ENCODE measurements at regions not wholly inside any gene's neighbourhood (a gene's known extent, or its start where the extent isn't known, plus 50 kb on each side); places are given as distances from the start of the nearest gene placed in this dataset.

GRCh38 chr3:72186400-72186855 lies 401.5 kb upstream of the PROK2 start:
- no peak for DNase-seq

DNA sequence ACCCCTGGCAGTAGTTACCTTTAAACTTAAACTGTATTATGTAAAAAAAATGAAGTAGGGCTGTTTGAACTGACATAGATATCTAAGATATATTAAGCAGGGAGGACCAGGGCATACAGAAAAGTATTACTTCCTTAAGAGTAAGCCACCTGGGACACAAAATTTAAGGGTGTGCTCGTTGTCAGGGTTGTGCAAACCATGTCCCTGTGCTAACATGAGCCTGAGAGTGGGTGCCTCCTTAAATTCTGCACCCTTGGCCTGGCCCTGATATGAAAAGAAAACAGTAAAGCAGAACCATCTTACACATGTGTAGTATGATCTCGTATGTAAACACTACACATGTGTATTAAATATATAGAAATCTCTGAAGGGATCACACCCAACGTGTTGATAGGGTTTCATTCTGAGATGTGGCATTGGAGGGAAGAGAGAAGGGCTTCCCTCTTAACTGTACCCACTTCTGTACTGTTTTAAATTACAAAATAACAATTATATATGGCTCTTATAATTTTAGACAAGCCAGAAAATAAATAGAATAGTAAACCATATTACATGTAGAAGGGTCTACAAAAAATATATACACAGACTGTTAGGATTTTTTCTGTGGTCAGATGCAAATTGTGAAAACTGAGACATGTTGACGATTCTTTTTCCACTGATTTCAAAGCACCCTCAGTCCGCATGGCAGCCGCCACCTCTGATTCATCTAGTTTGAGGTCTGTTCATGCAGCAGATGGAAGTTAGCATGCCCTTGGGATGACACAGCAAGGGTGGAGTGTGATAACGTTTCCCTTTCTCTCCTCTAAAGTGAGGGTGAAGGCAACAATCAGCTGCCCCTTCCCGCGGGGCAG lies 400.8 kb upstream of the PROK2 start:
- DNase-seq: peak; percentile 41

DNA sequence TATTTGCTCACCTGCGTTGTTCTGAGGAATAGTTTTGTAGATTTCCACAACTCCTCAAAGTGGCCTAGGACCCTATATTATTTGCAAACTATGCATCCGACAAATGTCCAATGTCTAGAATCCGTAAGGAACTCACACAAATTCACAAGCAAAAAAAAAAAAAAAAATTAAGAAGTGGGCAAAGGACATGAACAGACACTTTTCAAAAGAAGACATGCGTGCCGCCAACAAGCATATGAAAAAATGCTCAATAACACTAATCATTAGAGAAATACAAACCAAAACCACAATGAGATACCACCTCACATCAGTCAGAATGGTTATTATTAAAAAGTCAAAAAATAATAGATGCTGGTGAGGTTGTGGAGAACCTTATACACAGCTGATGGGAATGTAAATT lies 398.5 kb upstream of the PROK2 start:
- DNase-seq: no peak

DNA sequence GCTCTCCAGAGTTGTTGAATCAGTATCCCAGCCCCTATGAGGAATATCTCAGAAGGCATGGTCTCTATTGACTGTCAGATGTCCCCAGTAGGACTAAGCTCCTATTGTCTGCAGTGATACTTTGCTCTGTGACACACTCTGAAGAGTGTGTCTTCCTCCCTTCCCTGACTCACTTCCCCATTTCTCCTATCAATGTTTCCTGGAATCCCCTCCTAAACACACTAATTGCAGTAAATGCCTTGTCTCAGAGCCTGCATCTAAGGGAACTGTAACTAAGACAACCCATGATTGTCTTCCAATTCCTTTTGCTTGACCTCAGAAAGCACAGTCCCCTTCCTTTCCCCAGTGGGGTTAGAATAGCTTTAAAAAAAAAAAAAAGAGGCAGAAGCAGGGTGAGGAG lies 397.3 kb upstream of the PROK2 start:
- DNase-seq: no peak

DNA sequence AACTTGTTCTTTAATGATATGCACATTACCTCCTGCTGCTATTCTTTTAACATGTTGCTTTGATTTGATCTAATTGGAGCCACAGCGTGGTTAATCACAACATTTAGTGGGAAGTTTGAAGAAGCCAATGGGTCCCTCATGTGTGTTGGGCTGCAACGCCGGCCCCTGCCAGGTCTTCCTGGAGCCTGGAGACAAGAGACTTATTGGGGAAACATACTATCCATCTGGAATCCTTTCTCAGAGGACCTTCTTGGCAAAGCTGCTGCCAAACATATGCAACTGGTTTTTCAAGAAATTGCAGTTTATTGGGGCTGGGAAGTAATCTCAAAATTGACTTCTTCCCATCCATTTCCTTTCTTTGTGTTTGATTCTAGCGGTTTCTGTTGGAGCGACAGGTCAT lies 396.3 kb upstream of the PROK2 start:
- DNase-seq: no peak

DNA sequence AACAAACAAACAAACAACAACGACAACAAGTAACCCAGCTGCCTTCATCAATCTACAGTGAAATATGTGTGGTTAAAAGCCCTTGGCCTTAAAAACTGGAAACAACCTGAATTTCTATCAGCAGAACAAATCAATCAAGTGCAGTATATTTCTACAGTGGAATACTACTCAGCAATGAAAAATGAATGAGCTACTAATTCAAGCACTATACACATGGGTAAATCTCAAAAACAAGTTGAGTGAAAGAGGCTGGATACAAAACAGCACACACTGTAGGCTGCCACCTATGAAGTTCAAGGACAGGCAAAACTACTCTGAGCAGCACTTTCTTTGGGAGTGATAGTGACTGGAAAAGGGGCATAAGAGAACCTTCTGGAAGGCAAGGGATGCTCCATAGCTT lies 395.5 kb upstream of the PROK2 start:
- no peak for DNase-seq

DNA sequence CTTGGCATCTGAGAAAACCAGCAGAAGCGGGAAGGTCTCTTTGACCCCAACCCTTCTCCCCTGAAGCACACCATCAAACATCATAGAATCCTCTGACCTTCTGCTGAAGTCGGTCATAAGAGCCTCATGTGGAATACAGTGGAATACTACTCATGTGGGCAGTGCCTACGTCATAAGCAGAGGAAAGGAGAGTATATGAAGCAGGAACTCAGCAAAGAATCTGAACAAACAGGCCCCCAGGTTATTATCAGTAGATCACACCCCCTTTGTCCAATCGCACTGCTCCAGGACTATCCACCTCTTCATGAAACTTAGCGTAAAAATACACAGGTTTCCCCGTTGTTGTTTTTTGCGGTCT lies 394.1 kb upstream of the PROK2 start:
- no peak for DNase-seq

DNA sequence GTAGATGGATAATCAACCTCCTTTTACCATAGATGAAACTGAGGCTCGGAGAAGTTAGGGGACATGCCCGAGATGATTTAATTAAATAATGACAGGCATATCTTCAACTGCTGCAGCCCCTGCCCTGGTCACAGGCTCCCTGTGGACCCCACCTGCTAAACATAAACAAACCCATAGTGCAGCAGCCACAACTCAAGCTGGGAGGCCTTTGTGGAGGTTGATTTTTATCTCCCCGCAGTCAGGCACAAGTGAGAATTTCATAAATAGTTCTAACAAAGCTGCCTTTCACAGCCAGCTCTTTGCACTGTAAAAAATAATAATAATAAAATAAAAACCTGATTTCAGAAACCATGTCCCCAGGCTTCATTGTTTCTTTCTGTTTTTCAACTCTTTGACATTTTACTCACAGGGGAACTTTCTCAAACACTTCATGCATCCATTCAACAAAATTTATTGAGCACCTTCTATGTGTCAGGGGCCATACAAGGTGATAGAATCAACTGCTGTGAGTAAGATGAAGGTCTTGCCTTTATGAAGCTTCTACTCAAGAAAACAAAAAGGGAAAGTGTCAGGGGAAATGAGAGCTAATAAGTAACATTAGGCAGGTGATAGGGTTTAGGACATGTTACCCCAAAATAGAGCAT lies 393.6 kb upstream of the PROK2 start:
- no peak for DNase-seq

DNA sequence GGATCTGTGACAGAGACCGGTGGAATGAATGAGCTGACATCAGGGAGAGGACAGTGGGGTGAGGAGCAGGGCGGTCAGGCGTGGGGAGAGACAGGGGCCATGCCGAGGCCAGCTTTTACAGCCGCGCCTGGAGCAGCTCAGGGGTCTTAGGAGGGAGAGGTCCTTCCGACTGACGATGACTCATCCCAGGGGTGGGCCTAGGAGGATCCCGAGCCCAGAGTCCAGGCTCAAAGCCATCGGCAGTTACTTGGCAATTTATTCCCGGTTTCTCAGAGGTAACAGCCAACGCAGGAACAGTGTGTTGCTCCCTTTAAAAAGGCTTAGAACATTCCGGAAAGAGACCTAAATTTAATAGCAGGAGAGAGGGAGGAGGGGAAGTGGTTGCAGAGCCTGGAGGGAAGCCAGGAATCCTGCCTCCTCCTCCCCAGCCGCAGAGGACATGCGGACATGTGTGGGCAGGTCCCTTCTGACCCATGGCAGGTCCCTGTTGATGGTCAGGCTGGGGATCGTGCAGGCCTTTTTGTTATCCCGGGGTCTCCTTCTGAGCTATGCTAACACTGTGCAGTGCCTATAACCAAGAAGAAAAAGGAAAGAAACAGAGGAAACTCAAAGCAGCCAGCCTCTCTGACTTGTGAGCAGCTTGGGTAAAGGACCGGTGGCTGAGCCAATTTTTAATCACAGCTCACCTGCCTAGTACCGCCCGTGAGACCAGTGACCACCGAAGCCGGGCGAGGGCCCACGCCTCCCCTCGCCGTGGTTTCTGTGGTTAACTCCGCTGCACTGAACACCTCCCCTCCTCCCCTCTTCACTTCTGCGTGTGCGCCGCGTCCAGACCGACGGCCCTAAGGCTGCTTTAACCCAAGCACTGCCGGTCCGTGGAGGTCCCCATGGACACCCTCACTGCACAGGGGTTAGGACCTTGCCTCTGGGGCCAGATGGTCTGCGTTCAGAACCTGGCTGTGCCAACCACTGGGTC lies 392.4 kb upstream of the PROK2 start:
- DNase-seq: no peak

GRCh38 chr3:72176537-72177041 lies 391.6 kb upstream of the PROK2 start:
- DNase-seq: no peak

DNA sequence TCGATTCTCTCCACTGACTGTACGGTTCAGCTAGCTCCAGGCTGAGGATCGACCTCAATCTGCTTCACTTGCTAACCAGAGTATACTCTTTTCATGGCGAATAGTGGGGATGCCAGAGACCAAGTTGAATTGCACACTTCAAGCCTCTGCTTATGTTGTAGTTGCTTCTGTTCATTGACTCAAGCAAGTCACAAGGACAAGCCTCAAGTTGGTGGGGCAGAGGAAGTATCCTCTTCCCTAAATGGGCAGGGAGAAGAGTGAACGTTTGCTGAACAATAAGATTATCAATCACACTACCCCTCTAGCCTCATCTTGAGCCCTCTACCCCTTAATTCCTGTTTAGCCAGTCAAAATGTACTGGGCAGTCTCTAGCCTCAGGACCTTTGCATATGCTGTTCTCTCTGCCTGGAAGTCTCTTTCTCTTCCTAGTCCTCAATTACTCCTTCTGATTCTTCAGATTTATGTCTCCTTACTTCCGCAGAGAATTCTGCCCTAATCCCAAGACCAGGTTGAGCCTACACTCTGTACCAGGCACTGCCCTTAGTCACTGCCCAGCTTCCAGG lies 390.4 kb upstream of the PROK2 start:
- no peak for DNase-seq

DNA sequence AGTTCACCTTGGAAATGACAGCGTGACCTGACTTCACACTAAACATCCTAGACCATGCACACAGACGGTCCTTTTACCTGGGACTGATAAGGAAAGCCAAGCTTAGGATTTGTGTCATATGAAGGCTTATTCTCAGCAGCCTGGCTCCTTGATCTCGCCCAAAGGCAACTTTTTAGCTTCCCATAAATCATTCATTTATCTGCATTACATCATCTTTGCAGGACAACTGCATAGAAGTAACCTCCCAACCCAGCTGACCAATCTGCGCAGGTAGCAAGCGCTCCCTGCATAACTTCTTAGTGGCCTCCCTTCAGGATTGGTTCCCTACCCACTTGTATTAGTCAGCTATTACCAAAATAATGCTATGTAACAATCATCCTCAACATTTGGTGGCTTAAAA lies 389.9 kb upstream of the PROK2 start:
- no peak for DNase-seq

DNA sequence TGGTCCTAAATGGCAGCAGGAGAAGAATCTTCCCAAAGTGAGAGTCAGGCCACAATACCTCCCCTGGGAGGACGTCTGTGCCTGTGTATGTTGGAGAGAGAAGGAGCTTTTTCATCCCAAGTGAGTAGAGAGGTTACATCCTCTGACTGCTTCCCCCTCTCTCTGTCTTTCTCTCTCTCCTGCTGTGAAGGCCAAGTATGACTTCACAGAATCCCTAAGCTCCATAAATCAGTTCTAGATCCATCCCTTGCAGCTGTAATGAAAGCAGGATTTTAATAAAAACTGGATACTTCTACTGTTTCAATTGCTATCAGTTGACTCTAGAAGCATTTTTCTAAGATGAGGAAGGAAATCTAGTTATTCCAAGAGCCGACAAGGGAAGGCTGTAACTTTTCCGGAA lies 389.1 kb upstream of the PROK2 start:
- DNase-seq: no peak

DNA sequence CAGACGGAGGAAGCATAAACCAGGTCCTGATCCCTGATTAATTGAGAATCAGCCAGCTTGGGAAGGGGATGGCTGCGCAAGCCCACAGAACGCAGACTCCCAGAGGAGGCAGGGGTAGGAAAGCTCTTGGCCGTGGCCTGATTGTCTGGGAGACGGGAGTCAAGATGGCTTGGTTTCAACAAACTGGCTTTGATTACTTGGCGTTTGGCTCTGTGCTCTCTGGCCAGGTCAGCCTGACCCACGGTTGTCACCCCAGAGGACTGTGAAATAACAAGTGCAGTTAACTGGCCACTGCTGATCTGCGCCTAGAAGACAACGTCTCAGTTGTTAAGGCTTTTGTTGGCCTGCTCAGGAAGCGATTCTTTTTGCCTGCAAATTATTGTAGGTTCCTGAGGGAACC lies 387.0 kb upstream of the PROK2 start:
- DNase-seq: no peak

DNA sequence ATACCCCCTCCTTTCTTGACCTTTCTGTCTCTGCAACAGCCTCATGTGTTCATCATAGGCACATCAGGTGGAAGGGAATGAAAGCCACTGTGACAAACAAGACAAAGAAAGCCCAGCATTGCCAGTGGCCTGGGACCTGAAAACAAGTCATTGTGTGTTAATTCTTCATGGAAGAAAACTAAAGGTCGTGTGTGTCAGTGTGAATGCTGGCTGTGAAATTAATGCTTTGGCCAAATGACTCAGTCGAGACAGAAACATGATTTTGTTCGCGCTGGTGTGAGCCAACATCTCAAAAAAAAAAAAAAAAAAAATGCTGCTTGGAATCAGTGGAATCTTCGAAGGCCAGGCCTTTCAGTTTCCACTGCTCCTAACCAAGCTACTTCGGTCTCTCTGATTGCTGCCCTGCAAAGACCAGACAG lies 386.5 kb upstream of the PROK2 start:
- no peak for DNase-seq

DNA sequence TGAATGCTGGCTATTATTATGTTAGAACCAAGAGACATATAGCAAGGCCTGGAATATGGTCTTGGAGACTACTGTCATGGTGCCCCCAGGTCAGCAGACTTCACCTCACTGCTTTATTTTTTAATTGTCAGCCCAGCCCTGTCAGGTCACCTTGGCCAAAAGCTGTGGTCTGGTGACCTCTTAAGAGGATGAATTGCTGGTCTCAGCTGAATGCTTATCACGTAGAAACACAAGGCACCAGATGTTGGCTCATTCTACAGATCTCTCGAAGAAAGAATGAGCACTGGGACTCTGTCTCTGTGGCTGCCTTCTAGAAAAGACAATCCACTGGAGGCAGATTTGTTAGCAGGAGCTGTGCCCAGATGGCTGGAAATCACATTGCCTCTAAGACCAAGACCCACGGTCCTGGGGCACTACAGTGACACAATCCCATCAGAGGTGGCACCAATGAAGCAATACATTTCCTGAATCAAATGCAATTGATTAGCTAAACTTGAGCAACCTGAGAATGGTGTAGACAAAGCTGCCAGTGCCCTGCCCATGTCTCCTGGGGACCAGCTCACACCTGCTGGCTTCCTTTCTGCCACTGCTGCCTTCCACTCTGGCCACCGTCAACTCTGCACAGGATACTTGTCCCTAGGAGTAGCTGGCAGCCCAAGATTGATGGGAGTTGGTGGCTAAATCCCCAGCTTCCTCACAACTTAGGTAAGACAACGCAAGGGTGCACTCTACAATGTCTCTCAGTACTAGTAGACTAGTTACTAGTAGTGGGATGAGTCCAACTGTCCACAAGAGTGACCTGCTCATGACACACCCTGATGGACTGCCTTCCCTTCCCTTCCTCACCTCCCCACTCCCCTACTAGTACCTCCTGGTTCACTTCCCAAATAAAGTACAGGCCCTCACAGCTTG lies 384.9 kb upstream of the PROK2 start:
- no peak for DNase-seq

DNA sequence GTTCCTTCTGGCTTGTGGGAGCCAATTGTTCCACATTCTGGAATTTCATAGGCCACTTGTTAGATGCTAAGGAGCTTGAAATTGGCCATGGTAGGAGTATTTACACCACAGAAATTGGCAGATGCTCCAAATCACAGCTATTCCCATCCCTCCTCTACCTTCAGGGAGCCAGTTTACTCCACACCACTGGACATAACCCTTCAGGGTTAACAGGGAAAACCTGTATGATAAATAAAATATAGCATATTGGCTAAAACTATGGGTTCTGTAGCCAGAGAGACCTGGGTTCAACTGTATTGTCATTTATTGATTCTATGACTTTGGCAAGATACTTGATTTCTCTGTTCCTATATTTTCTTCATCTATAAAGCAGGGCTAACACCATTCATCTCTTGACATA lies 384.2 kb upstream of the PROK2 start:
- no peak for DNase-seq

DNA sequence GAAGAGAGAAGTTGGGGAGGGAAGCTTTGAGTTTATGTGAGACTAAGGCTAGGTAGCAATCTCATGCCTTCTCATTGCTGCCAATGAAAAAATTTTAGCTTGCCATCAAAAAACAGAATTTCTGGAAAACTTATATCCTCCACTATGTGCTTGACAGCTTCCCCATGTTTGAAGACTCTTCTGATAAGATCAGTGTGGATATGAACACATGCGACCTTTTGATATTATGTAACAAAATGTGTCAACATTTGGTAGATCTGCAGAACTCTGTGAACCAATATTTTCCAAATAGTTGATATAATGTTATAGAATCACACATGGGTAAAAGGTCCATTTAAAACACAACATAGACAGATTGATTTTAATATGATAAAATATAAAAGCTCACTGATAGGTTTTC lies 380.9 kb upstream of the PROK2 start:
- no peak for DNase-seq

GRCh38 chr3:72165317-72165716 lies 380.4 kb upstream of the PROK2 start:
- no peak for DNase-seq

- DNase-seq: no peak
Observed at GRCh38 chr3:72164635-72164978, 379.7 kb upstream of the PROK2 start.

DNA sequence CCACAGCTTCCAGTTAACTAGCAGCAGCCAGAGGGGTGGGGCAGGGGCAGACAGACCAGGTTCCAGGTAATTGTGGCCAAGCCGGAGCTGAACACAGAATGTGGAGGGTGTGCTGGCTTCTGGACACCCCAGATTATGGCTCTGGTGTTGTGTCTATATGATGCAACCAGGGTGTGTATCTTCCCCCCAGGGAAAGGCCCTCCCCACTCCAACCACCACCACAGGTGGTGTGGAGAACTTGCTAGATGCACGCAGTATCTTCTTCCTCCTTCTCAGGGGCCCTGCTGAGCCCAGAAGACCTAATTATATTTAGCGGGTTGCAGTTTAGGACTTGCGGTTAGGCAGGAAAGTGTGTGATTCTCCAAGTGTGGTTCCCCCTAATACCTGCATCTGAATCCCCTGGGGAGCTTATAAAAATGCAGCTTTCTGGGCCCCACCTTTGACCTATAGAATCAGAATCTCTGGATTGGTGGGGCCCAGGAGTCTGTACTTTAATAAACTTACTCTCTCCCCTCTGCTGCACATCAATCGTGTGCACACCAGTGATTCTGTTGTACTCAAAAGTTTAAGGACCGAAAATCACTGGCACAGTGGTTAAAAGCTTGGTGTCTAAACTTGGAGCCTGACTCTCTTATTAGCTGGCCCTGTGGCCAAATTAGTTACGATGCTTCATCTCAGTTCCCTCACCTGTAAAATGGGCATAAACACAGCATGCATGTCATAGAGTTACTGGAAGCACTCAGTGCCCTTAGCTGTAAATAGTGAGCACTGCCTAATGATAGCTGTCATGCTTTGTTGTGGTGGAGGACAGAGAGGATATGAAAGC lies 379.1 kb upstream of the PROK2 start:
- DNase-seq: no peak
